GM12878 (cell line): ENCODE measurements at regions not wholly inside any gene's neighbourhood (a gene's known extent, or its start where the extent isn't known, plus 50 kb on each side); places are given as distances from the start of the nearest gene placed in this dataset.
"Not testable (repeated sequence)": the region's sequence is repeated elsewhere in the genome, so short reads cannot be mapped to it uniquely, and the experiment has no call there.

Source experiments
- ATAC-seq: fragments of 200-7000 bp; cut with Tn5 transposase; 3 replicates; pipeline ENCODE4 v1.9.1; 2020; ENCODE audit warnings: mild to moderate bottlenecking, moderate library complexity
- BruUV-seq: library from RNA; stranded (reverse); fragments of 400-500 nt; replicated peaks from 2 replicates; lab custom pipeline; 2021; lab: Mats Ljungman, UMichigan
- CTCF ChIA-PET: fragments of 300-600 bp; sonication (Branson Sonifier 250); formaldehyde crosslinking; extraction: SDS; loops from one replicate; lab custom pipeline; 2021; ENCODE audit warnings: inconsistent platforms; lab: Yijun Ruan, JAX
- POLR2A ChIA-PET: fragments of 350-600 bp; formaldehyde crosslinking; extraction: SDS; loops from one replicate; lab custom pipeline; 2021; ENCODE audit warnings: inconsistent platforms; lab: Charles Lee
- RAD21 ChIA-PET: fragments of 300-600 bp; sonication (Branson Sonifier 250); formaldehyde crosslinking; loops from one replicate; lab custom pipeline; 2023; ENCODE audit warnings: antibody characterized with exemption; ENCODE audit not compliant: unreplicated experiment; lab: Charles Lee
- SMC1A ChIA-PET: fragments of 300-600 bp; sonication (Branson Sonifier 250); formaldehyde crosslinking; loops from one replicate; lab custom pipeline; 2023; ENCODE audit not compliant: unreplicated experiment, uncharacterized antibody; lab: Charles Lee
- DNase-seq: peaks from one replicate; pipeline ENCODE4 v3.0.0-alpha.2; 2011; ENCODE audit warnings: low read depth, low spot score
- FAIRE-seq: peaks from 3 replicates; lab custom pipeline; 2011; peaks lifted over from hg19 to GRCh38; lab: Jason Lieb, UNC
- H2AFZ ChIP-seq: 2 replicates; pipeline ENCODE4 v1.6.0; 2011; ENCODE audit warnings: low read depth, low read length, control low read depth; ENCODE audit not compliant: control insufficient read depth
- H3K27ac ChIP-seq: 2 replicates; pipeline ENCODE4 v1.5.1; 2011; ENCODE audit warnings: control low read depth; ENCODE audit not compliant: control insufficient read depth, insufficient read depth
- H3K27me3 ChIP-seq, 2 experiments: replicated peaks in 1 of 2; 2 replicates each; pipeline versions ENCODE4 v1.6.0 to v1.6.1; 2011; ENCODE audit warnings: low read length in 1 of 2; ENCODE audit not compliant: control insufficient read depth in 2 of 2, insufficient read depth in 2 of 2
- H3K36me3 ChIP-seq, 2 experiments: 2 replicates each; pipeline ENCODE4 v1.5.1; 2011; ENCODE audit warnings: low read length in 1 of 2; ENCODE audit not compliant: control insufficient read depth in 2 of 2, insufficient read depth in 2 of 2
- H3K4me1 ChIP-seq: 2 replicates; pipeline ENCODE4 v1.6.1; 2011; ENCODE audit warnings: mild to moderate bottlenecking, low read length, moderate library complexity, mixed read lengths; ENCODE audit not compliant: control insufficient read depth, insufficient read depth
- H3K4me2 ChIP-seq: 2 replicates; pipeline ENCODE4 v1.6.0; 2011; ENCODE audit warnings: control low read depth; ENCODE audit not compliant: control insufficient read depth, insufficient read depth
- H3K4me3 ChIP-seq: fragments of 200-600 bp; sonication (generic); 2 replicates; pipeline ENCODE4 v1.5.1; 2016
- H3K79me2 ChIP-seq: 2 replicates; pipeline ENCODE4 v1.6.0; 2011; ENCODE audit warnings: low read length; ENCODE audit not compliant: control insufficient read depth, insufficient read depth
- H3K9ac ChIP-seq: 2 replicates; pipeline ENCODE4 v1.8.0; 2011; ENCODE audit warnings: low read length, control low read depth, mixed read lengths; ENCODE audit not compliant: control insufficient read depth, insufficient read depth
- H3K9me3 ChIP-seq: replicated peaks from 3 replicates; pipeline ENCODE4 v1.5.1; 2011; ENCODE audit warnings: mild to moderate bottlenecking, low read length; ENCODE audit not compliant: control insufficient read depth, insufficient read depth
- H4K20me1 ChIP-seq: 2 replicates; pipeline ENCODE4 v1.6.0; 2011; ENCODE audit not compliant: control insufficient read depth, insufficient read depth
- SPI1 ChIP-seq: IDR thresholded peaks from 2 replicates; pipeline ENCODE4 v1.6.1; 2011; ENCODE audit warnings: low read depth, mild to moderate bottlenecking, low read length, moderate library complexity, borderline replicate concordance; ENCODE audit not compliant: insufficient read depth
- WGBS: methylation state at CpG from one replicate; pipeline ENCODE4 v1.1.6; 2016; ENCODE audit warnings: low lambda C conversion rate; ENCODE audit not compliant: insufficient replicate concordance, insufficient coverage; ENCODE audit errors: missing lambda C conversion rate; 5-methylcytosine and 5-hydroxymethylcytosine counted together
- in situ Hi-C: fragments of 300-500 bp; cut with MboI; formaldehyde crosslinking; loops from 9 replicates; pipeline ENCODE4 v1.14.3; 2018; ENCODE audit warnings: mixed read lengths
- intact Hi-C: fragments of 100-400 bp; cut with micrococcal nuclease; formaldehyde crosslinking; loops from one replicate; pipeline ENCODE4 v1.14.2; 2022; ENCODE audit not compliant: unreplicated experiment

GRCh38 chr18:10175333-10175732, 261.5 kb downstream of the VAPA start:
- POLR2A ChIA-PET, H3K27ac ChIP-seq, RAD21 ChIA-PET, intact Hi-C loops, in situ Hi-C loops, H3K4me1 ChIP-seq, CTCF ChIA-PET, H3K4me2 ChIP-seq, H3K4me3 ChIP-seq, BruUV-seq, H3K79me2 ChIP-seq, H2AFZ ChIP-seq, H3K9ac ChIP-seq, H4K20me1 ChIP-seq, H3K36me3 ChIP-seq, ATAC-seq, H3K9me3 ChIP-seq, DNase-seq, H3K27me3 ChIP-seq, FAIRE-seq: not testable (repeated sequence)
- TF ChIP-seq SPI1: peak; percentile 29; the same call in 1 of the 2 replicates
- 39% methylated on average over 2 of the region's 2 CpGs for WGBS
- SMC1A ChIA-PET: interaction anchor here (1.4 kb wide), 1 partner anchor 10 kb away, joined by 3 read pairs; no protein-coding TSS in a partner anchor

- H2AFZ ChIP-seq, DNase-seq, H3K4me1 ChIP-seq, H3K27me3 ChIP-seq, CTCF ChIA-PET, intact Hi-C loops, H3K36me3 ChIP-seq, H3K4me3 ChIP-seq, H3K4me2 ChIP-seq, SMC1A ChIA-PET, POLR2A ChIA-PET, RAD21 ChIA-PET, in situ Hi-C loops, FAIRE-seq, ATAC-seq, H3K9ac ChIP-seq, H3K79me2 ChIP-seq, BruUV-seq, H4K20me1 ChIP-seq, H3K27ac ChIP-seq, H3K9me3 ChIP-seq: not testable (repeated sequence)
- 0% methylated on average over 6 of the region's 6 CpGs for WGBS
Observed at GRCh38 chr18:10179326-10179725, 265.5 kb downstream of the VAPA start.
